HepG2 (cell line): ENCODE measurements at regions not wholly inside any gene's neighbourhood (a gene's known extent, or its start where the extent isn't known, plus 50 kb on each side); places are given as distances from the start of the nearest gene placed in this dataset.

Experiments used
- ATAC-seq: fragments of 200-7000 bp; cut with Tn5 transposase; 3 replicates; pipeline ENCODE4 v1.9.1; 2020; ENCODE audit warnings: mild to moderate bottlenecking, moderate library complexity
- BruUV-seq: library from RNA; stranded (reverse); fragments of 400-500 nt; replicated peaks from 2 replicates; lab custom pipeline; 2021; lab: Mats Ljungman, UMichigan
- CTCF ChIA-PET: fragments of 300-600 bp; formaldehyde crosslinking; extraction: SDS; loops from one replicate; lab custom pipeline; 2021; ENCODE audit warnings: low total read pairs, inconsistent platforms, low intra/inter-chr PET ratio; lab: Yijun Ruan, JAX
- POLR2A ChIA-PET: fragments of 350-600 bp; sonication (Branson Sonifier 250); formaldehyde crosslinking; loops from one replicate; lab custom pipeline; 2020; ENCODE audit warnings: antibody characterized with exemption, inconsistent platforms; lab: Yijun Ruan, JAX
- DNase-seq: peaks from one replicate; pipeline ENCODE4 v3.0.0-alpha.2; 2015; ENCODE audit warnings: low spot score
- FAIRE-seq: peaks from 3 replicates; lab custom pipeline; 2011; peaks lifted over from hg19 to GRCh38; lab: Jason Lieb, UNC
- H2AFZ ChIP-seq: one replicate; pipeline ENCODE4 v1.6.1; 2011; ENCODE audit warnings: low read length, inconsistent platforms
- H3K27ac ChIP-seq: fragments of 300-600 bp; 3 replicates; pipeline ENCODE4 v1.8.0; 2011; ENCODE audit warnings: mixed run types, mild to moderate bottlenecking, mixed read lengths, low read length, inconsistent platforms; ENCODE audit not compliant: insufficient read depth; ENCODE audit errors: extremely low read length
- H3K27me3 ChIP-seq, 2 experiments: fragments of 200-600 bp in 1 of 2; 2 replicates in 1 of 2; 3 replicates in 1 of 2; pipeline versions ENCODE4 v1.6.0 to v1.8.0; 2011; ENCODE audit warnings: low read length in 2 of 2, mild to moderate bottlenecking in 2 of 2, moderate library complexity in 2 of 2, inconsistent platforms in 1 of 2; ENCODE audit not compliant: insufficient read depth in 2 of 2, control insufficient read depth in 1 of 2
- H3K36me3 ChIP-seq, 2 experiments: fragments of 200-600 bp in 1 of 2; replicated peaks in 1 of 2; 2 replicates in 1 of 2; 3 replicates in 1 of 2; pipeline versions ENCODE4 v1.5.1 to v1.8.0; 2011; ENCODE audit warnings: low read length in 2 of 2, inconsistent platforms in 1 of 2; ENCODE audit not compliant: insufficient read depth in 2 of 2, control insufficient read depth in 1 of 2
- H3K4me1 ChIP-seq: 2 replicates; pipeline ENCODE4 v1.5.1; 2012; ENCODE audit warnings: low read length, inconsistent platforms; ENCODE audit not compliant: insufficient read depth
- H3K4me2 ChIP-seq: 2 replicates; pipeline ENCODE4 v1.6.0; 2011; ENCODE audit warnings: low read depth, low read length, inconsistent platforms
- H3K4me3 ChIP-seq, 3 experiments: fragments of 200-600 bp in 1 of 3; sonication (generic), shearing (Covaris generic) in 1 of 3; replicated peaks in 1 of 3; 2 replicates each; pipeline ENCODE4 v1.5.1; 2011 to 2016; ENCODE audit warnings: low read length in 3 of 3, inconsistent platforms in 2 of 3, low read depth in 2 of 3, mild to moderate bottlenecking in 2 of 3, control low read depth in 1 of 3, mixed read lengths in 1 of 3; ENCODE audit not compliant: insufficient read depth in 1 of 3
- H3K79me2 ChIP-seq: one replicate; pipeline ENCODE4 v1.6.1; 2011; ENCODE audit warnings: low read length, inconsistent platforms; ENCODE audit not compliant: insufficient read depth
- H3K9ac ChIP-seq: 2 replicates; pipeline ENCODE4 v1.6.0; 2011; ENCODE audit warnings: mild to moderate bottlenecking, low read depth, low read length, inconsistent platforms; ENCODE audit not compliant: insufficient read depth
- H3K9me3 ChIP-seq: 2 replicates; pipeline ENCODE4 v1.5.1; 2012; ENCODE audit warnings: mild to moderate bottlenecking, low read length
- H4K20me1 ChIP-seq: 2 replicates; pipeline ENCODE4 v1.6.0; 2011; ENCODE audit warnings: inconsistent platforms, mild to moderate bottlenecking, low read length, moderate library complexity; ENCODE audit not compliant: insufficient read depth
- EEA1 ChIP-seq: sonication (generic); formaldehyde crosslinking; IDR thresholded peaks from 2 replicates; pipeline ENCODE4 v1.5.1; 2020; ENCODE audit warnings: mild to moderate bottlenecking, missing genetic modification reagents, borderline replicate concordance
- GATA4 ChIP-seq: sonication (generic); IDR thresholded peaks from 2 replicates; pipeline ENCODE4 v1.6.1; 2016; ENCODE audit warnings: antibody characterized with exemption, low read depth, borderline replicate concordance
- ZFX ChIP-seq: sonication (generic); formaldehyde crosslinking; IDR thresholded peaks from 2 replicates; pipeline ENCODE4 v1.4.0; 2020; ENCODE audit warnings: mild to moderate bottlenecking, low read depth, missing genetic modification reagents, moderate library complexity
- ZNF138 ChIP-seq: sonication (generic); formaldehyde crosslinking; IDR thresholded peaks from 2 replicates; pipeline ENCODE4 v1.5.0; 2020; ENCODE audit warnings: mild to moderate bottlenecking, low read depth, missing genetic modification reagents
- ZNF496 ChIP-seq: sonication (generic); formaldehyde crosslinking; IDR thresholded peaks from 2 replicates; pipeline ENCODE4 v1.8.1; 2023; ENCODE audit warnings: mild to moderate bottlenecking, moderate library complexity, missing genetic modification reagents; ENCODE audit not compliant: insufficient replicate concordance
- ZNF616 ChIP-seq: sonication (generic); formaldehyde crosslinking; IDR thresholded peaks from 2 replicates; pipeline ENCODE4 v1.5.0; 2020; ENCODE audit warnings: low read depth, mild to moderate bottlenecking, missing genetic modification reagents
- WGBS: methylation state at CpG from one replicate; pipeline ENCODE4 v1.1.6; 2017; ENCODE audit warnings: low lambda C conversion rate; 5-methylcytosine and 5-hydroxymethylcytosine counted together
- in situ Hi-C: cut with HindIII; loops from 2 replicates; pipeline ENCODE4 v1.10.0; 2017; ENCODE audit warnings: low pct_unique_long_range_greater_than_20kb; ENCODE audit not compliant: extremely low pct_ligation_motif_present
- intact Hi-C: fragments of 100-400 bp; cut with micrococcal nuclease; formaldehyde crosslinking; loops from one replicate; pipeline ENCODE4 v1.10.0; 2022; ENCODE audit not compliant: unreplicated experiment

GRCh38 chr3:194032828-194033435, 103.0 kb upstream of the HES1 start:
- ChIA-PET POLR2A (no interaction called here), CTCF (no interaction called here)
- 37% methylated on average over 8 of the region's 9 CpGs for WGBS
- Histone ChIP-seq H3K9me3 (no peaks in the 10 kb centered on the region), H4K20me1 (no peaks in the 10 kb centered on the region), H3K27me3 (peaks cover 3 to 23% of the 10 kb centered on the region in 2 experiments; a peak in 4 of 5 replicates), H3K9ac (no peak overlapping the region), H3K4me2 (no peak overlapping the region), H3K79me2 (no peaks in the 10 kb centered on the region), H3K4me1 (peaks cover 59% of the 10 kb centered on the region), H3K36me3 (no peaks in the 10 kb centered on the region), H3K27ac (no peak overlapping the region), H2AFZ (no peak overlapping the region), H3K4me3 (no peak overlapping the region)
- in situ Hi-C loops, result no loop called here
- ATAC-seq, result no peak
- no peak for FAIRE-seq
- DNase-seq, result no peak
- intact Hi-C loops, result no loop called here
- TF ChIP-seq EEA1 (CRISPR knock-in tag) (no peak), ZNF496 (CRISPR knock-in tag) (no peak), ZNF616 (CRISPR knock-in tag) (no peak), ZNF138 (CRISPR knock-in tag) (no peak), GATA4 (no peak), ZFX (CRISPR knock-in tag) (no peak)
- BruUV-seq, result no TSS peak
